GM12873 (cell line): ENCODE measurements at regions not wholly inside any gene's neighbourhood (a gene's known extent, or its start where the extent isn't known, plus 50 kb on each side); places are given as distances from the start of the nearest gene placed in this dataset.

Source experiments
- CTCF ChIP-seq: IDR thresholded peaks from 2 replicates; pipeline ENCODE4 v1.5.1; 2012; ENCODE audit warnings: low read depth, mild to moderate bottlenecking, moderate library complexity, low read length, control low read depth; ENCODE audit not compliant: insufficient read depth; ENCODE audit errors: missing control alignments

DNA sequence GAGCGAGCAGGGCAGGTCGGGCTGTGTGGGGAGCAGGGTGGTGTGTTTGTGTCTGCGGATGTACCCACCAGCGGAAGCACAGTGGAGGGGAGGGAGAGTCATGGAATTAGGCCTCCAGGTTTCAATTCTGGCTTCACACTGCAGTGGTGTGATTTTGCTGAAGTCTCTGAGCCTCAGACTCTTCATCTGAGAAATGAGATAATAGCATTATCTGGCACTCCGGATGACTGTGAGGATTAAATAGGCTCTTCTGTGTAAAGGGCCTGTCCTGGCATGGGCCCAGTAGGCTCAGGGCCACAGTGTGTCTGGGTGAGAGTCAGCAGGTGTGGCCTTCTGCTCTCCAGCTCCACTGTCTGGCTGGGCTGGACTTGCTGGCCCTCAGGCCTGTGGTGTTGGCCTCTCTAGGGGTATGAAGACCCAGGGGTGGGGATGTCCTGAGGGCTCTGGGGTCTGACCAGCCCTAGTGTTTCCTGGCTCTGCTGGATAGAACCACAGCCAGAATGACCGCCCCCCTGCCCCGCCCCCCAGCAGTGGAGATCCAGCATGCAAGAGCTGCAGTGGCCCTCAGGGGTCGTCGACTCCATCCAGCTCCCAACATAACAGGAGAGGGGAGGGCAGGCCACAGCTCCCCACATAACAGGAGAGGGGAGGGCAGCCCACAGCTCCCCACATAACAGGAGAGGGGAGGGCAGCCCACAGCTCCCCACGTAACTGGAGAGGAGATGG is 178.6 kb downstream of the RPS24 start:
- no peak for TF ChIP-seq CTCF

GRCh38 chr10:78212786-78213175 is 179.1 kb downstream of the RPS24 start:
- TF ChIP-seq CTCF: no peak

DNA sequence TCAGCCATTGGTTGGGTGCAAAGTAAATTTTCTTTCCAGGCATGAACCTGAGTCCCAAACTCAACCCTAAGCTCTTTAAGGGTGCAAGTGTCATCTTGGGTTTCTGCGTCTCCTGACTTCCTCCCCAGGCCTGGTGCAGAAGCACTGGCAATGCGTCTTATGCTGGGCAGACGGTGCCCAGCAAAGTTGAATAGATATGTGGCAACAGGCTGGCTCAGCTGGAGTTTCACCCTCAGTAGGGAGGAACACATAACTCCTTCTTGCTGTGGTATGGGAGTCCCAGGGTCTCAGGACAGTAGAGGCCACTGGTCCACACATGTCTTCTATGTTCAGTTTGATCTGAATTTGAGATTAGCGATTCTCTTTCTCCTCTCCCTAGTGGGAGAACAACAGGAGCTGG is 181.3 kb downstream of the RPS24 start:
- no peak for TF ChIP-seq CTCF

DNA sequence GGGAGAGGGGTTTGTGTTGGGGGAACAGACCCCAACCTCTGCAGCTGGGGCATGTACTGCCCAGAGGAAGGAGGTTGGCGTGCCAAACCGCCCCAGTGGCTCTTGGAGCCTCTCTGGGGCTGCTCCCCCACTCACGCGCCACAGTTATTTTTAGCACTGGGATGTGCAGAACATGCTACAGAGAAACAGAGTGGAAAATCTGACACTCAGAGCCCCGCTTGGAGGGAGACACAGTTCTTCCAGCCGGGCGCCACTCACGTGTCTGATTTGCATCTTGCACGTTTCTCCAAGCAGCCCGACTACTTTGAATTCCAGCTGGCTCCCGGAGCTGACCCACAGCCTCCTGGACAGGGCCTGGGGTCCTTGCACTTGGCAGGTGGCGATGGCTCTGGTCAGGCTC is 182.0 kb downstream of the RPS24 start:
- TF ChIP-seq CTCF: no peak

- no peak for TF ChIP-seq CTCF
These were observed 183.7 kb downstream of the RPS24 start for GRCh38 chr10:78217336-78217735.

- no peak for TF ChIP-seq CTCF
These were observed 185.3 kb downstream of the RPS24 start for GRCh38 chr10:78218798-78219490.

GRCh38 chr10:78220781-78221180 is 187.1 kb downstream of the RPS24 start:
- TF ChIP-seq CTCF: no peak
